ENCODE measurements at regions not wholly inside any gene's neighbourhood (a gene's known extent, or its start where the extent isn't known, plus 50 kb on each side); places are given as distances from the start of the nearest gene placed in this dataset.

GRCh38 chr6:15131651-15132061, 114.2 kb upstream of the JARID2 start:
- ChIA-PET POLR2A (no interaction called here), CTCF (no interaction called here)
- in situ Hi-C loops (cut with HindIII; ENCODE audit: low pct_unique_long_range_greater_than_20kb, low sequenced_read_pairs) (no loop called here), intact Hi-C loops (cut with micrococcal nuclease; ENCODE audit: unreplicated experiment) (no loop called here)
- no peak for TF ChIP-seq REST (IDR thresholded peaks at IDR 0.05; ENCODE audit: insufficient read depth in 1 of 2, low read depth in 2 of 2, low read length in 1 of 2)
- TF ChIP-seq CTCF (IDR thresholded peaks at IDR 0.05): no peak
- no peak for TF ChIP-seq SIN3A (IDR thresholded peaks at IDR 0.05; ENCODE audit: borderline replicate concordance, insufficient read depth, low read depth, low read length)
- no peak for TF ChIP-seq POLR2AphosphoS5 (IDR thresholded peaks at IDR 0.05; ENCODE audit: low read depth, low read length)
- TF ChIP-seq TCF7L2 (IDR thresholded peaks at IDR 0.05; ENCODE audit: low read depth, low read length): no peak
- no peaks in the 10 kb centered on the region for H3K4me1 ChIP-seq (ENCODE audit: control insufficient read depth, insufficient read depth, low read length)
- BruUV-seq (replicated peaks): no TSS peak
- H3K27me3 ChIP-seq (ENCODE audit: control insufficient read depth, insufficient read depth, low read length): no peaks in the 10 kb centered on the region
- no peak overlapping the region for H3K4me3 ChIP-seq (ENCODE audit: low read depth in 2 of 2, low read length in 2 of 2)
- H3K27ac ChIP-seq (ENCODE audit: low read length): no peak overlapping the region
- DNase-seq (ENCODE audit: low read depth, low spot score) (no peak), ATAC-seq (no peak)
- no peaks in the 10 kb centered on the region for H3K9me3 ChIP-seq (ENCODE audit: control insufficient read depth, insufficient read depth, low read depth, low read length)
- H3K36me3 ChIP-seq (ENCODE audit: control insufficient read depth, insufficient read depth, low read length): no peaks in the 10 kb centered on the region

GRCh38 chr6:15132167-15132566, 113.7 kb upstream of the JARID2 start:
- ATAC-seq (no peak), DNase-seq (ENCODE audit: low read depth, low spot score) (no peak)
- H3K4me3 ChIP-seq (ENCODE audit: low read depth in 2 of 2, low read length in 2 of 2): no peak overlapping the region
- no peak overlapping the region for H3K27ac ChIP-seq (ENCODE audit: low read length)
- POLR2A ChIA-PET: no interaction called here
- TF ChIP-seq CTCF (IDR thresholded peaks at IDR 0.05) (no peak), SIN3A (IDR thresholded peaks at IDR 0.05; ENCODE audit: borderline replicate concordance, insufficient read depth, low read depth, low read length) (no peak), POLR2AphosphoS5 (IDR thresholded peaks at IDR 0.05; ENCODE audit: low read depth, low read length) (no peak), TCF7L2 (IDR thresholded peaks at IDR 0.05; ENCODE audit: low read depth, low read length) (no peak), REST (IDR thresholded peaks at IDR 0.05; ENCODE audit: insufficient read depth in 1 of 2, low read depth in 2 of 2, low read length in 1 of 2) (no peak)
- no peaks in the 10 kb centered on the region for H3K27me3 ChIP-seq (ENCODE audit: control insufficient read depth, insufficient read depth, low read length)
- H3K4me1 ChIP-seq (ENCODE audit: control insufficient read depth, insufficient read depth, low read length): no peaks in the 10 kb centered on the region
- in situ Hi-C loops (cut with HindIII; ENCODE audit: low pct_unique_long_range_greater_than_20kb, low sequenced_read_pairs) (no loop called here), intact Hi-C loops (cut with micrococcal nuclease; ENCODE audit: unreplicated experiment) (no loop called here)
- no peaks in the 10 kb centered on the region for H3K9me3 ChIP-seq (ENCODE audit: control insufficient read depth, insufficient read depth, low read depth, low read length)
- BruUV-seq (replicated peaks): no TSS peak
- CTCF ChIA-PET: no interaction called here
- no peaks in the 10 kb centered on the region for H3K36me3 ChIP-seq (ENCODE audit: control insufficient read depth, insufficient read depth, low read length)
